NCI-H748 (cell line): ENCODE measurements at regions not wholly inside any gene's neighbourhood (a gene's known extent, or its start where the extent isn't known, plus 50 kb on each side); places are given as distances from the start of the nearest gene placed in this dataset.

Source experiments
- DNase-seq: peaks from one replicate; lab custom pipeline; 2025; ENCODE audit not compliant: unreplicated experiment; lab: John Stamatoyannopoulos, UW

DNA sequence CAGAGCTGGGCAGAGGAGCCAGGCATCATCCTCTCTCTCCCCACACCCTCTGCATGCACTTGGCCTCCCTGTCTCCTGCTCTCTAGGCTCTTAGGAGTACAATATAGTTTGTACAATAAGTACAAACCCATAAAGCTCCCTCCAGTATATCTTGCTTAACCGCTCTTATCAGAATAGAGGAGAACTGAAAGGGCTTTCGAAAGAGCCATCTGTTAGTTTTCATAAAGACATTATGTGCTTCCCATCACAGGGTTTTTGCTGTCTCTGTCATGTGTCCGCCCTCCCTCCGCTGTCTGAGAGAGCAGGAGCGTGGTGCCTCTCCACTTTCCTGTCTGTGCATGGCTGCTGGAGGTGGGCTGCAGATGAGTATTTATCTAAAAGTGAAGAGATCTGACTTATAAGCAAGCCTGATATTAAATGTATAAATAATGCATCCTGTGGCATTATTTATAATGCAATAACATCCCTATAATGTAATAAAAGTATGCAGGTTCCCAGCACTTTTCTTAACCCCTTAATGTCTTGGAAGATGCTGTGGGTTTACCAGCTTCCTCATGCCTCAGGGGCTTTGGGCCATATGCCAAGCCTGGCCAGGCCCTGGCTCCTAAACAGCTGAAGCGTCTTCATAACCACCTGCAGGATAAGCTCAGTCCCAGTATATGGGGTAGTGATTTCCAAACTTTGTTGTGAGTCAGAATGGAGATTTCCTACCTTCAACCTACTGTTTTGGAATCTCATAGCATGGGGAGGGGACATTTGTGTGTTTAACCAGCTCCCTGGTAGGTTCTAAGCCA is 297.1 kb downstream of the DHX35 start:
- no peak for DNase-seq

DNA sequence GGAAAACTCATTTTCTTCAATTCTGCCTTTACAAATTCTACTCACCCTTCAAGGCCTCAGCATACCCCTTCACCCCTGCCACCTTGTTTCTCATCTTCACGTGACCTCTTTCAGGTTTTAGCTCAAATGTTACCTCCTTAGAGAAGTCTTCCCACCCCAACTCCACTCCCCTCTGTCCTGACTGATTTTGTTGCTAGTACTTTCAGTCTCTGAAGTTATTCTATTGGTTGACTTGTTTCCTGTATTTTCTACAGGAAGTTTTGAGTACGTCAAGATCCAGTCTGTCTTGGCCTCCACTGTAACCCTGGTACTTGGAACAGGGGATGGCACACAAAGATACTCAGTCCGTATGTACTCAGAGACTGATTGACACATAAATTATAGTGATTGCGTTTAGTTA is 296.1 kb downstream of the DHX35 start:
- DNase-seq, result no peak

DNA sequence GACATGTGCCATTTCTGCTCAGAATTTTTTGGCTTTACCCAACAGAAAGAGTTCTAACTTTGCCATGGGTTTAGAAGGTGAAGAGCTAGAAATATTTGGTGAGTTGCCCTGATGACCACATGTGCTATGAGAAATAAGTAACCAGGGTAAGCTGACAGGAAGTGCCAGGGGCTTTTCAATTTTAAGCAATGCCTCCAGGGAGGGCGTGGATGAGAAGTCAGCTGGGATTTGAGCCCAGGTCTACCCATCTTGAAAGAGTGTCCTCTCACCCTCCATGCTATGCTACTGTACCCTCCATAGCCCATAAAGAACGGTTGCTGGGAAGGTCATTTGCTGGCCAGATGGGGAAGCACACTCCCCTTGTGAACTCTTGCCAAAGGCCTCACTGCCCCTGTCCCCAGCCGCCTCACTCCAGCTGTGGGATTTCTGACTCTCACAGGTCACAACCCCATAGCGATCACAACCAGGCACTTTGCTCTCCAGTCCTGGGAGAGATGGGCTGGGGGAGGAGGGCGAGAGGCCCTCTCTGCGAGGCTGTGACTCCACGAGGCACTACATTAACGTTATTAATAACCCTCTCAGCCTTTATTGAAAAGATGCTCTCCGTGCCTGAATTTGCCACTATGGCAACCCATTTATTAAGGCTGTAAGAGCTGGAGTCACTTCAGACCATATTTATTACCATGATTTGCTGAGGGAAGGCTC is 291.1 kb downstream of the DHX35 start:
- DNase-seq, result no peak

DNA sequence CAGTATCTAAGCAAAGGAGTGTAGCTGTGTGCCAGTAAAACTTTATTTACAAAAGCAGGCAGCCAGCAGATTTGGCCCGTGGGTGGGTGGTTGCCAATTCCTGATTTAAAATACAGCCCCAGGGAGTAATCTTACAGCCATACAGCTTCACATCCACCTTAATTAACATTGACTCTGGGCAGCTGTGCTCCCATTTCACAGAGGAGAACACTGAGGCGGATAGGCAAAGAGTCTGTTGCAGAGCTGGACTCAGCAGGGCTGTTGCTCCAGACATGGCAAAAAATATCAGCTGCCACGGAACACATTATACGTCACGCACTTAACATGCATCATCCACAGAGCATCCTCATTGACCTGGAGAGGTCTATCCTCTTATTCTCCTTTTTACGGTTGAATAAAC is 289.9 kb downstream of the DHX35 start:
- DNase-seq, result no peak

DNA sequence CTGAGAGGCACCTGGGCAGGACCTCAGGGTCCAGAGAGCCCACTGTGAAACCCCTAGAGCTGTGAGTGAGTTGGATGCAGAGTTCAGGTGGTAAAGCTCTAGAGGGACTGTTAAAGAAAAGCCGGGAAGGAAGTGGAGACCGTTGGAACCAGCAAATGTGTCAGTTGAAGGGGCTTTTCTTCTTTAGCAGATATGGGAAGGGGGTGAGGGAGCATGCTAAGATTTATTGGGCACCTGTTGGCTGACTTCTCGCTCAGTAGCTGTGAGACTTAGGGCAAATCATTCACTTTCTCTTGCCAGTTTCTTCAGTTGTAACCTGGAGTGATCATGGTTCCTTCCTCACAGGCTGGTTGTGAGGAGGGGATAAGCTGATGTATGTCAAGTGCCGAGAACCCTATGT is 287.7 kb downstream of the DHX35 start:
- no peak for DNase-seq

DNA sequence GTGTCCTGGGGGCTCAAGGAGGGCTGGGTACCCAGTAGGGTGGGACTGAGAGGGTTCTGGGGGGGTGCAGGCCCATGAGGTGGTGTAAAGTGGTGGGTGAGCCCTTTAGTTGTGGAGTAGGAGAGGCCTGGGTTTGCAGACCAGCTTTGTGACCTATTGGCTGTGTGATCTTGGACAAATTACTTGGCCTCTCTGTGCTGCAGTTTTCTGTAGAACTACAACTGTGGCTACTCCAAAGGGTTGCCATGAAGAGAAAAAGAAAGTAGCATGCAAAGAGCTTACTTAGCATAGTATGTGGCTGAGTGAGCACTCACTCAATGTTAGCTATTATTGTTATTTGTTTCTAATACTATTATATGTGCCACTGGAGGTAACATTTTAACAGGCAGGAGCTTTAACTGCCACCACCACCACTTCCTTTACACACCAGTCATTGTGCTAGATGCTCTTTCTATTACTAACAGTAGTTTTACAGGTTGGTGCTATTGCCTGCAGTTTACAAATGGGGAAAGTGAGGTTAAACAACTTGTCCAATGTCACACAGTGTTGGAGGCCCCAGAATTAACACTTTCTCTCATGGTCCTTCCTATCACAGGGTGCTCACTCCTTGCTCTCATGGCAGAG is 286.8 kb downstream of the DHX35 start:
- no peak for DNase-seq

DNA sequence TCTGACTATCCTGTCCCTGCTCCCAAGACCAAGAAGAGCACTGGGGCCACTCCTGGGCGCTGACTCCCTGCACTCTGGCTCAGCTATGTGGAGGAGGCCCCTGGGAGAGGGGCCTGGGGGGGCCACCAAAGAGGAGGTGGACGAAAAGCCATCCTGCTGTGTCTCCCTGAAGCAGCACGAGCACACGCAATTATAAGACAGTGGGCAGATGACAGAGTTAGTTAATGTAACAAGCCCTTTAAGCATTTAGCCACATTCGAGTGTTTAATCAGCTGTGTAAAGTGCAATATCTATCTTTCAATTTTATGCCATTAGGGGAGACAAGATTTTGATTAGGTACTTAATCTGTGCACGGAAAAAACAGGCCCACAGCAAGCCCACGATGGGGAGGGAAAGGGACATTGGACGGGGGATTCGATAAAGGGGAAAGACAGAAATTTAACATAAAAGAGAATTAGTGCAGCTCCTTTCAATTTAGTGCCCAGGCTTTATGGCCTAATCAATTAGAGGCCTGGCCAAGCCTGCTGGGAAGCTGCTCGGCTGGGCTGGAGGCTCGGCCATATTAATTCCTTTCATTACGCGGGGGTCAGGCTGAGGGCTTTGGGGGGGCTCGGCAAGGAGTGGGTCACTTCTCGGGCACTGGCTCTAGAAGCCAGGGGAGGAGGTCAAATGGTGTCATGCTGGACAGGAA is 286.2 kb downstream of the DHX35 start:
- DNase-seq, result peak; percentile 88

DNA sequence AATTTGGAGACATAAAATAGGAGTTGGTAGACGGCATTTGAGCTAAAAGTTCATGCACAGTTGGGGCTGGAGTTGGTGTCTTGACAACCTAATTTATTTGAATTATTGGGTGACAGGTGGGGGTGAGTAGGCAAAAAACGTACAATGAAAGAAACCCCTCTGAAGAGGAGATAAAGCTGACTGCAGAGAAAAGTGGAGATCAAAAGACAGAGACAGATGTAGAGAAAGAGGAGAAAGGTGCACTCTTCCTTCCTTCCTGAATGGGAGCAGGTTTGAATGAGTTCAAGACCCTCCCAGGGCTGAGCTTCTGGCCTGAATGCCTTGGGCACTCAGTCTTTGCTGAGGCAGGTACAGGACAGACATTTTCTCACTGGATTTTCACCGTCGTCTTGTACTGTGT is 284.3 kb downstream of the DHX35 start:
- no peak for DNase-seq

DNA sequence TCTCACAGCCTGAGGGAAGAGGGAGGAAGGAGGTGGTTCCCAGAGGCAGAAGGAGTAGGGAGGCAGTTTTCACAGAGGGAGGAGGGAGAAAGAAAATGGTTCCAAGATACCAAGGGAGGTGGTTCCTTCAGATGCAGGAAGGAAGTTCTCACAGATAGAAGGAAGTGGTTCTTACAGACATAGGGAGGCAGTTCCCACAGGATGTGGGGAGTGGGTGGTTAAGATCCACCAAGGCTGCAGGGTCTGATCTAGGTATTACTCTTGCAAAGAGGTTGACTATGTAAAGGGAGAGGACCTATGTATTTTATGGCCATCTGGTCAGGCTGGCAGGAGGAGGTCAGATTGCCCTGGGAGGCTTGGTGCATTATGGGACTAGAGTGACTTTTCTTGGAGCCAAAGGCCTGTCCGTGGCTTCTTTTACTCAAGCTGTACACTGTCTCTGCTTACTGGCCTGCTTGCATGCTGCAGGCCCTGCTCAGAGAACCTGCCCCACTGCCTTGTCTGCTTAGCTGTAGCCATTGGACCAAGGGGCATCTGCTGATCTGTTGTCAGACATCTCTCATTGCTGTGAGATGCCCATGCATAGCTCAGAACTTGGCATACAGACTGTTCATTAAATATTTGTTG is 283.7 kb downstream of the DHX35 start:
- DNase-seq, result no peak

DNA sequence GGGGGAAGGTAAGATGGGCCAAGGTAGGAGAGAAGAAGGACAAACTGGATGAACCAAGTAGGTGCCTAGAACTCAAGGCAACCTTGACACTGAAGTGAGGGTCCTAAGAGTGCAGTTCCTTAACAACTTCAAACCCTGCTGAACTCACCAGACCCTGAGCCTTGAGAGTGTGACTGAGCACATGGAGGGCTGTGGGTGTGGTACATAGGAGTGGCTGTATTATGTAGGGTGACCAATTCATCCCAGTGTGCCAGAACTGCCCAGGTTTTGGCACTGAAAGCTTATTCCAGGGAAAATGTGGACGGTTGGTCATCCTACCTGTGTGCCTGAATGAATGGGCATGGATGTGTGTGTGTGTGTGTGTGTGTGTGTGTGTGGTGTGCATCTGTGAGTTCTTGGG is 281.8 kb downstream of the DHX35 start:
- no peak for DNase-seq

DNA sequence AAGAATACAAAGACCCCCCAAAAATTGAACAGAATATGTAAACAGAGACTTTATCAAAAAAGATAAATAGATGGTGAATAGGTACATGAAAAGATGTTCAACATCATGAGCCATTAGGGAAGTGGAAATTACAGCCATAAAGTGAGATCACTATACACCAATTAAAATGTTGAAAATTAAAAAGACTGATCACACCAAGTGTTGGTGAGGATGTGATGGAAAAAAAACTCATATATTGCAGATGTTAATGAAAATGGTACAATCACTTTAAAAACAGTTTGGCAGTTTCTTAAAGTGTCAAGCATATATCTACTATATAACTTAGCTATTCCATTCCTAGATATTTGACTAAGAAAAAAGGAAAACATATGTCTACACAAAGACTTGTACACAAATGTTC is 280.5 kb downstream of the DHX35 start:
- DNase-seq, result no peak

DNA sequence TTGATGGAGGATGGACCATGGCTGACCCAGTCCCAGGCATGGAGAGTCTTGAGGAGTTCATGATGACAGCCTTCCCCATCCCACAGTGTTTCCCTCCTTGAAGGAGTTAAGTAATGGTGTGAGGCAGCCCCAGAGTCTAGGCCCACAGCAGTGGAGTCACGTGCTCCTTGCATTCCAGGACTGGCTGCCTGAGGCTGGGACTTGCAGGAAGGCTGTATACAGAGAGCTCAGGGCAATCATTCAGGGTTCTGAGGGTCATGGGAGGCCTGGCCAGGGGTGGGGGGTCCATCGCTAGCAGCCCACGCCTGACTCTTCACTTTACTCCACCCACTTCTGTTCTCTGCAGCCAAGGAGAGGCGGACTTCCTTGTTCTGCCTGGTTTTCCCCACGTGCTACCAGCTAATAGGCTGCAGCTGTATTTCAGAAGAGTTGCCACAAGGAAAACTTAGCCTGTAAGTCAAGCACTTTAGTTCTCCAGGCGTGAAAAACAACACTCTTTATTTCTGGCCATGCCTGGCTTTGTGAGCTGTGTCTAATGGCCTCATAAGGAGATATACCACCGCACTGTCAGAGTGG is 272.5 kb downstream of the DHX35 start:
- no peak for DNase-seq

DNA sequence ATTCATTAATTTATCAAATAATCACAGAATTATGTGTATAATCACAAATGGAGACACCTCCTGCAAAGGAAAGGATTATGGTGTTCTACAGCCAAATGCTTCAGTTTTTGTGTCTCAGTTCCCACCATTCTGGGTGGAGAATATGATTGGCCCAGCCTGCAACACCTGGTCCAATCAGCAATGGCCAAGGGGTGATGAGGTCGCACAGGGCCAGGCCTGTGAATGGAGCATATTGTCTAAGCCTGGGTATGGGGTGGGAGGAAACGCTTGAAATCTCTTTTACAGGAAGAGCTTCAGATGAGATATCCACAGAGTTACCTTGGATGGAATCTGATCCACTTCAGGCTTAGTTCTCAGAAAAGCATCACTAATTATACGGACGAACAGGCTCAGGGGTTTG is 271.6 kb downstream of the DHX35 start:
- DNase-seq, result no peak

DNA sequence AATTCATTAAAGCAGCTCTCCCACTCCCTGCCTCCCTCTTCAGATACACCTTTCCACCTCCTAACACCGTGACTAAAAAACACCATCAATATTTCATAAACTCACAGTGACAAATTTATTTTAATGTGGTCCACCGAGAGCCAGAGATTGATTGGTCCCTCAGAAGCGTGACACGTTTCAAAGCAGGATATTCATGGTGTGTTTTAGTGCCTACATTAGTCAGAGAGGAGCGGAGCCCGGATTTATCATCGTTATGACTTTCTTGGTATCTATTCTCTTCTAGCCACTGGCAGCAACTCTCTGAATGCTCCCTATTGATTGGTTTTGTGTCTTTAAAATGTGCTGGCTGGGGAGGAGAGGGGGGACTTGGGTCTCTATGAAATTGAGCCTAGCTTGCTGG is 265.3 kb downstream of the DHX35 start:
- DNase-seq, result no peak

DNA sequence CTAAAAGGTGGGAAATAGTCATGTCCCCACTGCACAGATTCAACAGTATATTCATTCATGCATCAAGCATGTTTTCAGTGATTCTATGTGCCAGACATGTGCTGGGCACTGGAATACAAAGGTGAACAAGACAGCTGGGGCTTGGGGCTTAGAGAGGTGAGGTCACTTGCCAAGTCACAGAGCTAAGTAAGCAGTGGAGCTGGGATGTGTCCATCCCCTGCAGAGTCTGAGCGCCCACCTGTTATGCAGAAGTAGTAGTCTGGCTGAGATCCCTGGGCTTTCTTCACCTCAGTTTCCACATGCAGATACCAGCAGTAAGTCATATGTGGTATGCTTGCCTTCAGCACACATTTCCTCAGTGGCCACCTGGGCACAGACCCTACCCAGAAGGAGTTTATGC is 263.8 kb downstream of the DHX35 start:
- DNase-seq, result no peak

DNA sequence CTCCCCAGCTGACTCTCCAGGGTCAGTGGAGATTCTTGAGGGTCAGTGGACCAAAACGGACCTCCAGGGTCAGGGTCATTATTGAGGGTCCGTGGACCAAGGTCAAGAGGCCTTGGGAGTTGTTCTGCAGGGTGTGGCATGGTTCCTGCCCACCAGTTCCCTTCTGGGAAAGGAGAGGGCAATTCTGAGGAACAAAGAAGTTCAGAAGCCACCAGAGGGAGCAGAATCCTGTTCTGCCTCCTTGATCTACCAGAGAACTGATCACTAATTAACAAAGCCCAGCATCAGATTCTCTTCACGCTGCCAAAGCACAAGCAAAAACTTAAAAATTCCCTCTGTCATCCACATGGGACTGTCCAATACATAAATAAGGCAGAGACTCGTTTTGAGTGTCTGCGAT is 263.4 kb downstream of the DHX35 start:
- DNase-seq, result no peak

DNA sequence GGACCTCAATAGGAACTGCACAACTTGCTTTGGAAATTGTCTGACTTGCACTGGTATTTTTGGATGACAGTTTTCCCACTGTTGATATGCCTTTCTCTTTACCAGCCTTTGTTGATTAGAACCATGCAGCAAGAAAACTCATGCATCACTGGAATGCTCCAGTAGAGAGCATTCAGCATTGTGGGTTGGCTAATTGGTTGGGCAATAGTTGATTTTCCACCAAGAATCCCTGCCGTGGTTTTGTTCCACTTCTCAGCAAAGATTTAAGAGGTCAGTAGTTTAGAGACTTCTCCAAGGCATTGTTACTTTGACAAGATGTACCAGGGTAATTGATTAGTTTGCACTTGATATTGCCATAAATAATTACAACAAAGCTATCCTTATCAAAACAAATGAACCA is 260.0 kb downstream of the DHX35 start:
- no peak for DNase-seq

DNA sequence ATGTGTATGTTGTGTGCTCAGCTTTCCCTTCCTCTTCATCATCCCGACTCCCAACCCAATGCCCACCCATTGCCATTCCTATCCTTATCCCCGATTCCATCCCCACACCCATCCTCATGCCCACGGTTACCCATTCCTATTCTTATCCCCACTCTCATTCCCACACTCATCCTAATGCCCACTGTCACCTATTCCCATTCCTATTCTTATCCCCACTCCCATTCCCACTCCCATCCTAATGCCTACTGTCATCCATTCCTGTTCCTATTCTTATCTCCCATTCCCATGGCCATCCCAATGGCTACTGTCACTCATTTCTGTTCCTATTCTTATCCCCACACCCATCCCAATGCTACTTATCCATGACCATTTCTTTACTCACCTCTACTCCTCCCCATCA is 254.1 kb downstream of the DHX35 start:
- DNase-seq, result no peak

DNA sequence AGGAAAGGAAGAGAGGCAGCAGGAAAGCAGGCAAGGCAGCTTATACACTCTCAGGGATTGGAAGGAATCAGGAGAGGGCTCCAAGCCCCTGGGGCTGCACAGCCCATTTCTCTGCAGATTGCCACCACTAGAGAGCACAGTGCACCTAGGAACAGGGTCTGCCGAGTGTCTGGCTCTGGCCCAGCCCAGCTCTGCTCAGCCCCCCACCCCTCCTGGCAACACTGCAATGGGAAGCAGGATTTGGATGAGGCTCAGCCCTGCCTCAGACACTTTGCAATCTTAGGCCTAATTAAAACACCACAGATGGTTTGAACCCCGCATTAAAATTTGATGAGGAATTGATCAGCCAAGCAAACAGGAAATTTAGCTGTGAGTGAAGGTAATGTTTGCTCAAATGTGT is 252.7 kb downstream of the DHX35 start:
- no peak for DNase-seq

DNA sequence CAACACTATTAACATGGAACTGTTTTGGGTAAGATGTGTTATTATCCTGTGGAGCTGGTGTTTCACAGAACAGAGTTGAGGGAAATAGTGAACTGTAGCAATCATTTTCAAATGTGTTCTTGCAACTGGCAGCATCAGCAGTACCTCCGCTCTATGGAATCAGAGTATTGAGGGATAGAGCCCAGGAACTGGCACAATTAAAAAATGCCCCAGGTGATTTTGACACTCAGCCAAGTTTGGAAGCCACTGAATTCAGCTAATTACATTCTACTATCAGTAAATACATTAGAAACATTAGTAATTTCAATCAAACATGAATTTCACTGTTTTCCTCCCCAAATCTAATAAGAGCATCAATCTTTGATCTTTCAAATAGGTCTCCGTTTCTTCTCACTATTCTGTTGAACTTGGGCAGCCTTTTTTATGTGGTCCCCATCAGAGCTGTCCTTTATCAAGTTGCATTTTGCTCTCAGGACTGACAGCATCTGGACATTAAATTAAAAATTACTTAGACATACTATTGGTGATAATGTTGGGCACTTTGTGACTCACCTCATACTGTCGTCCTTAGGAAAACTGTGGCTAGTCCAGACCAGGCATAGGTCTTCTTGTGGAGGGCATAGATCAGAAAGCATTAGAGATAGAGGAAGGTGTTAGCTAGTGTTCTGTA is 251.5 kb downstream of the DHX35 start:
- DNase-seq, result no peak
